Astrocyte (in vitro differentiated cells and primary cell): ENCODE measurements at regions not wholly inside any gene's neighbourhood (a gene's known extent, or its start where the extent isn't known, plus 50 kb on each side); places are given as distances from the start of the nearest gene placed in this dataset.

Experiments used
- DNase-seq: peaks from one replicate; pipeline ENCODE4 v3.0.0-alpha.2; 2010; ENCODE audit warnings: low read depth
- FAIRE-seq: peaks from 2 replicates; lab custom pipeline; 2011; peaks lifted over from hg19 to GRCh38; lab: Jason Lieb, UNC
- H2AFZ ChIP-seq: 2 replicates; pipeline ENCODE4 v1.6.0; 2012; ENCODE audit warnings: low read depth, low read length, inconsistent platforms
- H3K27ac ChIP-seq: 2 replicates; pipeline ENCODE4 v1.5.1; 2011; ENCODE audit warnings: low read depth, low read length, inconsistent platforms
- H3K27me3 ChIP-seq: 2 replicates; pipeline ENCODE4 v1.6.0; 2011; ENCODE audit warnings: low read length, inconsistent platforms; ENCODE audit not compliant: insufficient read depth
- H3K36me3 ChIP-seq: 2 replicates; pipeline ENCODE4 v1.5.1; 2011; ENCODE audit warnings: low read length, inconsistent platforms; ENCODE audit not compliant: insufficient read depth
- H3K4me1 ChIP-seq: 2 replicates; pipeline ENCODE4 v1.5.1; 2011; ENCODE audit warnings: low read length, inconsistent platforms; ENCODE audit not compliant: insufficient read depth
- H3K4me2 ChIP-seq: 2 replicates; pipeline ENCODE4 v1.6.0; 2012; ENCODE audit warnings: low read length, inconsistent platforms
- H3K4me3 ChIP-seq: 2 replicates; pipeline ENCODE4 v1.5.1; 2011; ENCODE audit warnings: low read depth, mild to moderate bottlenecking, low read length, inconsistent platforms; ENCODE audit not compliant: insufficient read depth
- H3K79me2 ChIP-seq: 2 replicates; pipeline ENCODE4 v1.6.0; 2012; ENCODE audit warnings: mild to moderate bottlenecking, low read length, inconsistent platforms; ENCODE audit not compliant: insufficient read depth
- H3K9ac ChIP-seq: 2 replicates; pipeline ENCODE4 v1.6.0; 2012; ENCODE audit warnings: mild to moderate bottlenecking, low read length, inconsistent platforms
- H3K9me3 ChIP-seq: 2 replicates; pipeline ENCODE4 v1.5.1; 2012; ENCODE audit warnings: low read depth, mild to moderate bottlenecking, low read length, inconsistent platforms; ENCODE audit not compliant: insufficient read depth
- H4K20me1 ChIP-seq: 2 replicates; pipeline ENCODE4 v1.6.0; 2012; ENCODE audit warnings: low read length, inconsistent platforms; ENCODE audit not compliant: insufficient read depth
- H3K27ac Mint-ChIP-seq: one replicate; pipeline ENCODE4 v1.8.0; 2021; ENCODE audit warnings: mild to moderate bottlenecking, mixed read lengths; ENCODE audit not compliant: unreplicated experiment
- H3K27me3 Mint-ChIP-seq: one replicate; pipeline ENCODE4 v1.8.0; 2021; ENCODE audit warnings: low read depth, mixed read lengths; ENCODE audit not compliant: unreplicated experiment
- H3K36me3 Mint-ChIP-seq: one replicate; pipeline ENCODE4 v1.8.0; 2021; ENCODE audit warnings: low read depth, mixed read lengths; ENCODE audit not compliant: unreplicated experiment
- H3K4me1 Mint-ChIP-seq: one replicate; pipeline ENCODE4 v1.8.0; 2021; ENCODE audit warnings: low read depth, mixed read lengths; ENCODE audit not compliant: unreplicated experiment
- H3K4me3 Mint-ChIP-seq: one replicate; pipeline ENCODE4 v1.8.0; 2021; ENCODE audit warnings: mild to moderate bottlenecking, moderate library complexity, mixed read lengths; ENCODE audit not compliant: unreplicated experiment
- H3K9me3 Mint-ChIP-seq: one replicate; pipeline ENCODE4 v1.8.0; 2021; ENCODE audit warnings: mild to moderate bottlenecking, mixed read lengths; ENCODE audit not compliant: unreplicated experiment
- CTCF ChIP-seq: IDR thresholded peaks from 2 replicates; pipeline ENCODE4 v1.5.1; 2011; ENCODE audit warnings: low read depth, mild to moderate bottlenecking, inconsistent platforms, low read length, moderate library complexity; ENCODE audit not compliant: insufficient read depth
- EZH2 ChIP-seq: IDR thresholded peaks from 2 replicates; pipeline ENCODE4 v1.6.1; 2012; ENCODE audit warnings: mild to moderate bottlenecking, low read length, inconsistent platforms; ENCODE audit not compliant: insufficient read depth

GRCh38 chr2:105526000-105526925 lies 127.4 kb upstream of the FHL2 start:
- H3K4me3 Mint-ChIP-seq, result no peak overlapping the region
- Histone ChIP-seq H3K9me3 (peaks cover 4% of the 10 kb centered on the region), H3K36me3 (no peaks in the 10 kb centered on the region), H3K9ac (no peak overlapping the region), H3K4me1 (no peaks in the 10 kb centered on the region), H3K27ac (no peak overlapping the region), H3K4me3 (no peak overlapping the region), H2AFZ (no peak overlapping the region), H3K27me3 (peaks cover 5% of the 10 kb centered on the region), H4K20me1 (no peaks in the 10 kb centered on the region), H3K79me2 (no peaks in the 10 kb centered on the region), H3K4me2 (no peak overlapping the region)
- no peak for FAIRE-seq
- no peaks in the 10 kb centered on the region for H3K36me3 Mint-ChIP-seq
- H3K27me3 Mint-ChIP-seq, result peaks cover 2% of the 10 kb centered on the region
- TF ChIP-seq CTCF (no peak), EZH2 (no peak)
- no peaks in the 10 kb centered on the region for H3K4me1 Mint-ChIP-seq
- H3K9me3 Mint-ChIP-seq, result no peaks in the 10 kb centered on the region
- no peak for DNase-seq
- no peak overlapping the region for H3K27ac Mint-ChIP-seq

DNA sequence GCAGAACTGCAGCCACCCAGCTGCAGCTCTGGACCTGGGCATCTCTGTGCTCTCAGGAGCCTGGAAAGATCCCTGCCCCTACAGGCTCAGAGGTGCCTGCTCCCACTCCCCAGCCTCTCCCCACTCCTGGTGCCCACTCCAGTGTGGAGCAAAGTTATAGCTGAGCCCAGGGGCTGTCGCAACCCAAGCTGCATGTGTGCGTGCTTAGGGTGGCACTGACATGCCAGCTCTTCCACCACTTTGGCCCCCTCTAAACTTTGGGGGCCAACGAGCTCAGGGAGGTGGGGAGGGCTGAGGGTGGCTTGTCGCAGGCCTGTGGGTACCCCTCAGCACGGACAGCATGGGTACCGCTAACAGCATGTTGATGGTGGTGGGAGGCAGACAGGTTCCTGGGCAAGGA lies 126.3 kb upstream of the FHL2 start:
- Mint-ChIP-seq H3K36me3 (no peaks in the 10 kb centered on the region), H3K27me3 (peaks cover 2% of the 10 kb centered on the region), H3K27ac (no peak overlapping the region), H3K4me3 (no peak overlapping the region), H3K9me3 (no peaks in the 10 kb centered on the region), H3K4me1 (no peaks in the 10 kb centered on the region)
- TF ChIP-seq EZH2, result no peak
- TF ChIP-seq CTCF, result no peak
- Histone ChIP-seq H3K4me2 (no peak overlapping the region), H3K9ac (no peak overlapping the region), H3K27ac (no peak overlapping the region), H4K20me1 (no peaks in the 10 kb centered on the region), H3K4me3 (no peak overlapping the region), H3K79me2 (no peaks in the 10 kb centered on the region), H3K4me1 (no peaks in the 10 kb centered on the region), H3K27me3 (peaks cover 5% of the 10 kb centered on the region), H3K36me3 (no peaks in the 10 kb centered on the region), H3K9me3 (peaks cover 4% of the 10 kb centered on the region), H2AFZ (no peak overlapping the region)
- DNase-seq (no peak), FAIRE-seq (no peak)

- H3K9ac ChIP-seq, result no peak overlapping the region
- peaks cover 7% of the 10 kb centered on the region for H3K27me3 Mint-ChIP-seq
- no peaks in the 10 kb centered on the region for H3K4me1 ChIP-seq
- H3K27ac Mint-ChIP-seq, result no peak overlapping the region
- no peak overlapping the region for H3K27ac ChIP-seq
- TF ChIP-seq EZH2 (no peak), CTCF (no peak)
- no peaks in the 10 kb centered on the region for H4K20me1 ChIP-seq
- H3K4me3 Mint-ChIP-seq, result no peak overlapping the region
- no peaks in the 10 kb centered on the region for H3K79me2 ChIP-seq
- H3K27me3 ChIP-seq, result peaks cover 5% of the 10 kb centered on the region
- FAIRE-seq, result no peak
- no peak overlapping the region for H2AFZ ChIP-seq
- no peaks in the 10 kb centered on the region for H3K36me3 Mint-ChIP-seq
- DNase-seq, result no peak
- H3K9me3 Mint-ChIP-seq, result no peaks in the 10 kb centered on the region
- no peaks in the 10 kb centered on the region for H3K36me3 ChIP-seq
- H3K4me2 ChIP-seq, result no peak overlapping the region
- peaks cover 4% of the 10 kb centered on the region for H3K9me3 ChIP-seq
- H3K4me1 Mint-ChIP-seq, result peaks cover 4% of the 10 kb centered on the region
- no peak overlapping the region for H3K4me3 ChIP-seq
Measured at GRCh38 chr2:105522645-105523044, 123.8 kb upstream of the FHL2 start.
